ENCODE measurements at regions not wholly inside any gene's neighbourhood (a gene's known extent, or its start where the extent isn't known, plus 50 kb on each side); places are given as distances from the start of the nearest gene placed in this dataset.

- Histone ChIP-seq H3K36me3 (no peaks in the 10 kb centered on the region), H3K4me3 (no peak overlapping the region), H3K9me3 (no peaks in the 10 kb centered on the region), H3K27me3 (peaks cover 0 to 11% of the 10 kb centered on the region in 2 donors), H3K4me1 (no peaks in the 10 kb centered on the region), H3K27ac (no peak overlapping the region)
- peak in 1 of 2 donors; percentile 0 for DNase-seq
- no peak for TF ChIP-seq CTCF (IDR thresholded peaks at IDR 0.05)
- intact Hi-C loops (cut with DNase I; ENCODE audit: low total_unique reads), result no loop called here
These were observed 57.4 kb upstream of the IQSEC1 start for GRCh38 chr3:13130464-13131193.

GRCh38 chr3:13125092-13126015, 52.1 kb upstream of the IQSEC1 start:
- no peaks in the 10 kb centered on the region for H3K4me1 ChIP-seq
- no peaks in the 10 kb centered on the region for H3K36me3 ChIP-seq
- H3K9me3 ChIP-seq, result no peaks in the 10 kb centered on the region
- peaks cover 0 to 11% of the 10 kb centered on the region in 2 donors for H3K27me3 ChIP-seq
- H3K4me3 ChIP-seq, result no peak overlapping the region
- TF ChIP-seq CTCF (IDR thresholded peaks at IDR 0.05), result no peak
- peak in 1 of 2 donors; percentile 40 for DNase-seq
- H3K27ac ChIP-seq, result no peak overlapping the region
- intact Hi-C loops (cut with DNase I; ENCODE audit: low total_unique reads), result no loop called here

GRCh38 chr3:13124631-13125030, 51.4 kb upstream of the IQSEC1 start:
- peak in 1 of 2 donors; percentile 50 for DNase-seq
- intact Hi-C loops (cut with DNase I; ENCODE audit: low total_unique reads), result no loop called here
- no peaks in the 10 kb centered on the region for H3K4me1 ChIP-seq

GRCh38 chr3:13123765-13124164, 50.5 kb upstream of the IQSEC1 start:
- Histone ChIP-seq H3K27me3 (peaks cover 0 to 19% of the 10 kb centered on the region in 2 donors), H3K4me1 (no peaks in the 10 kb centered on the region), H3K27ac (no peak overlapping the region), H3K36me3 (no peaks in the 10 kb centered on the region), H3K4me3 (no peak overlapping the region), H3K9me3 (no peaks in the 10 kb centered on the region)
- DNase-seq, result peak in 1 of 2 donors; percentile 39
- no peak for TF ChIP-seq CTCF (IDR thresholded peaks at IDR 0.05)
- intact Hi-C loops (cut with DNase I; ENCODE audit: low total_unique reads), result no loop called here

More at GRCh38 chr3:13124631-13125030, 51.4 kb upstream of the IQSEC1 start:
- Histone ChIP-seq H3K27ac (no peak overlapping the region), H3K4me3 (no peak overlapping the region), H3K27me3 (peaks cover 0 to 16% of the 10 kb centered on the region in 2 donors), H3K36me3 (no peaks in the 10 kb centered on the region), H3K9me3 (no peaks in the 10 kb centered on the region)
- no peak for TF ChIP-seq CTCF (IDR thresholded peaks at IDR 0.05)

GRCh38 chr3:13123013-13123654, 49.9 kb upstream of the IQSEC1 start:
- peaks cover 0 to 23% of the 10 kb centered on the region in 2 donors for H3K27me3 ChIP-seq
- DNase-seq, result peak in 1 of 2 donors; percentile 33
- H3K4me3 ChIP-seq, result no peak overlapping the region
- no peaks in the 10 kb centered on the region for H3K36me3 ChIP-seq
- intact Hi-C loops (cut with DNase I; ENCODE audit: low total_unique reads), result no loop called here
- no peaks in the 10 kb centered on the region for H3K4me1 ChIP-seq
- H3K27ac ChIP-seq, result no peak overlapping the region
- no peaks in the 10 kb centered on the region for H3K9me3 ChIP-seq
- TF ChIP-seq CTCF (IDR thresholded peaks at IDR 0.05), result no peak

Measured in tibial artery (tissue), 4 donors.